Esophagus muscularis mucosa (tissue), 4 donors: ENCODE measurements at regions not wholly inside any gene's neighbourhood (a gene's known extent, or its start where the extent isn't known, plus 50 kb on each side); places are given as distances from the start of the nearest gene placed in this dataset.

ENCODE experiments used
- EP300 ChIP-seq: sonication (generic); formaldehyde crosslinking; IDR thresholded peaks from one replicate; pipeline ENCODE4 v1.6.1; 2017; ENCODE audit warnings: antibody characterized with exemption
- POLR2A ChIP-seq: fragments of 450-650 bp; IDR thresholded peaks from one replicate; pipeline ENCODE4 v1.6.1; 2017; ENCODE audit warnings: antibody characterized with exemption, moderate library complexity, mild to moderate bottlenecking, low read depth
- POLR2AphosphoS5 ChIP-seq, 2 donors: sonication (generic); formaldehyde crosslinking; IDR thresholded peaks; one replicate each; pipeline ENCODE4 v1.6.1; 2017; ENCODE audit warnings: antibody characterized with exemption in 2 of 2
- TF ChIP-seq, protein P1 (sequence below), 3 experiments: fragments of 200-600 bp in 2 of 3; fragments of 450-650 bp in 1 of 3; sonication (generic) in 2 of 3; IDR thresholded peaks; one replicate each; pipeline ENCODE4 v1.5.1; 2017 to 2019; ENCODE audit warnings: antibody characterized with exemption in 3 of 3, mild to moderate bottlenecking in 2 of 3, moderate library complexity in 1 of 3

GRCh38 chr4:170887396-170887795 lies 797.6 kb upstream of the AADAT start:
- TF ChIP-seq POLR2AphosphoS5 (IDR thresholded peaks at IDR 0.05) (no peak), POLR2A (no peak), EP300 (no peak)
- TF ChIP-seq, protein P1, sequence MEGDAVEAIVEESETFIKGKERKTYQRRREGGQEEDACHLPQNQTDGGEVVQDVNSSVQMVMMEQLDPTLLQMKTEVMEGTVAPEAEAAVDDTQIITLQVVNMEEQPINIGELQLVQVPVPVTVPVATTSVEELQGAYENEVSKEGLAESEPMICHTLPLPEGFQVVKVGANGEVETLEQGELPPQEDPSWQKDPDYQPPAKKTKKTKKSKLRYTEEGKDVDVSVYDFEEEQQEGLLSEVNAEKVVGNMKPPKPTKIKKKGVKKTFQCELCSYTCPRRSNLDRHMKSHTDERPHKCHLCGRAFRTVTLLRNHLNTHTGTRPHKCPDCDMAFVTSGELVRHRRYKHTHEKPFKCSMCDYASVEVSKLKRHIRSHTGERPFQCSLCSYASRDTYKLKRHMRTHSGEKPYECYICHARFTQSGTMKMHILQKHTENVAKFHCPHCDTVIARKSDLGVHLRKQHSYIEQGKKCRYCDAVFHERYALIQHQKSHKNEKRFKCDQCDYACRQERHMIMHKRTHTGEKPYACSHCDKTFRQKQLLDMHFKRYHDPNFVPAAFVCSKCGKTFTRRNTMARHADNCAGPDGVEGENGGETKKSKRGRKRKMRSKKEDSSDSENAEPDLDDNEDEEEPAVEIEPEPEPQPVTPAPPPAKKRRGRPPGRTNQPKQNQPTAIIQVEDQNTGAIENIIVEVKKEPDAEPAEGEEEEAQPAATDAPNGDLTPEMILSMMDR (IDR thresholded peaks at IDR 0.05) = no peak
